Endothelial cell of umbilical vein (primary cell): ENCODE measurements at regions not wholly inside any gene's neighbourhood (a gene's known extent, or its start where the extent isn't known, plus 50 kb on each side); places are given as distances from the start of the nearest gene placed in this dataset.

Source experiments
- BruUV-seq: library from RNA; stranded (reverse); fragments of 400-500 nt; replicated peaks from 2 replicates; lab custom pipeline; 2021; lab: Mats Ljungman, UMichigan
- CTCF ChIA-PET: fragments of 300-600, 350-600 bp; sonication (Branson Sonifier 250); formaldehyde crosslinking; loops from one replicate; lab custom pipeline; 2021; ENCODE audit warnings: antibody characterized with exemption, inconsistent platforms; lab: Charles Lee
- POLR2A ChIA-PET: fragments of 300-600, 350-600 bp; sonication (Branson Sonifier 250); formaldehyde crosslinking; loops from one replicate; lab custom pipeline; 2021; ENCODE audit warnings: antibody characterized with exemption, inconsistent platforms; lab: Charles Lee
- DNase-seq: peaks from one replicate; pipeline ENCODE4 v3.0.0-alpha.2; 2011; ENCODE audit warnings: low read depth, low spot score
- FAIRE-seq: peaks from 2 replicates; lab custom pipeline; 2011; peaks lifted over from hg19 to GRCh38; lab: Jason Lieb, UNC
- H2AFZ ChIP-seq: 2 replicates; pipeline ENCODE4 v1.6.0; 2012; ENCODE audit warnings: low read depth, low read length, control low read depth, inconsistent platforms
- H3K27ac ChIP-seq: 2 replicates; pipeline ENCODE4 v1.5.1; 2011; ENCODE audit warnings: low read depth, mild to moderate bottlenecking, control low read depth, low read length, moderate library complexity; ENCODE audit not compliant: insufficient read depth
- H3K27me3 ChIP-seq, 2 experiments: 2 replicates each; pipeline versions ENCODE4 v1.6.0 to v1.6.1; 2011; ENCODE audit warnings: low read length in 2 of 2, mixed read lengths in 1 of 2; ENCODE audit not compliant: control insufficient read depth in 2 of 2, insufficient read depth in 2 of 2
- H3K36me3 ChIP-seq, 2 experiments: 2 replicates in 1 of 2; 3 replicates in 1 of 2; pipeline ENCODE4 v1.5.1; 2011; ENCODE audit warnings: low read length in 2 of 2, mild to moderate bottlenecking in 1 of 2, moderate library complexity in 1 of 2; ENCODE audit not compliant: control insufficient read depth in 2 of 2, insufficient read depth in 2 of 2; ENCODE audit errors: extremely low read depth in 1 of 2
- H3K4me1 ChIP-seq: 3 replicates; pipeline ENCODE4 v1.5.1; 2011; ENCODE audit warnings: mild to moderate bottlenecking, low read length; ENCODE audit not compliant: control insufficient read depth, insufficient read depth; ENCODE audit errors: extremely low read depth
- H3K4me2 ChIP-seq: 2 replicates; pipeline ENCODE4 v1.6.1; 2011; ENCODE audit warnings: low read length, control low read depth, mixed read lengths; ENCODE audit not compliant: insufficient read depth
- H3K4me3 ChIP-seq, 3 experiments: fragments of 200-600 bp in 1 of 3; sonication (generic), shearing (Covaris generic) in 1 of 3; replicated peaks in 1 of 3; 2 replicates each; pipeline ENCODE4 v1.5.1; 2011 to 2016; ENCODE audit warnings: control low read depth in 3 of 3, low read length in 3 of 3, mild to moderate bottlenecking in 2 of 3, inconsistent platforms in 1 of 3, low read depth in 1 of 3, moderate library complexity in 1 of 3; ENCODE audit not compliant: insufficient read depth in 1 of 3
- H3K79me2 ChIP-seq: 2 replicates; pipeline ENCODE4 v1.6.0; 2012; ENCODE audit warnings: low read length, inconsistent platforms; ENCODE audit not compliant: control insufficient read depth, insufficient read depth
- H3K9ac ChIP-seq: replicated peaks from 2 replicates; pipeline ENCODE3; 2011; ENCODE audit warnings: low read length, control low read depth; ENCODE audit not compliant: insufficient read depth; ENCODE audit errors: extremely low read depth
- H3K9me1 ChIP-seq: replicated peaks from 3 replicates; pipeline ENCODE4 v1.6.0; 2011; ENCODE audit warnings: mild to moderate bottlenecking, low read length; ENCODE audit not compliant: control insufficient read depth, insufficient read depth; ENCODE audit errors: extremely low read depth
- H3K9me3 ChIP-seq: replicated peaks from 2 replicates; pipeline ENCODE4 v1.5.1; 2012; ENCODE audit warnings: low read length, inconsistent platforms; ENCODE audit not compliant: control insufficient read depth, insufficient read depth
- H4K20me1 ChIP-seq: replicated peaks from 2 replicates; pipeline ENCODE3; 2011; ENCODE audit warnings: mild to moderate bottlenecking, low read length; ENCODE audit not compliant: control insufficient read depth, insufficient read depth; ENCODE audit errors: extremely low read depth
- EZH2 ChIP-seq: IDR thresholded peaks from 2 replicates; pipeline ENCODE4 v1.6.1; 2012; ENCODE audit warnings: borderline replicate concordance, low read depth, mild to moderate bottlenecking, moderate library complexity, low read length, inconsistent platforms; ENCODE audit not compliant: severe bottlenecking
- FOS ChIP-seq: IDR thresholded peaks from 2 replicates; pipeline ENCODE4 v1.6.1; 2011; ENCODE audit warnings: mild to moderate bottlenecking, low read length, moderate library complexity, borderline replicate concordance; ENCODE audit not compliant: insufficient read depth
- GATA2 ChIP-seq: IDR thresholded peaks from 2 replicates; pipeline ENCODE4 v1.7.0; 2011; ENCODE audit warnings: low read depth, mild to moderate bottlenecking, moderate library complexity, mixed read lengths, low read length; ENCODE audit not compliant: insufficient read length, insufficient read depth
- JUN ChIP-seq: IDR thresholded peaks from 2 replicates; pipeline ENCODE4 v1.6.1; 2011; ENCODE audit warnings: borderline replicate concordance, low read depth; ENCODE audit not compliant: insufficient read length, insufficient read depth
- MYC ChIP-seq: IDR thresholded peaks from one replicate; pipeline ENCODE4 v1.6.1; 2011; ENCODE audit warnings: mild to moderate bottlenecking, low read depth, low read length
- POLR2A ChIP-seq: IDR thresholded peaks from 2 replicates; pipeline ENCODE4 v1.6.1; 2012; ENCODE audit warnings: low read depth, mild to moderate bottlenecking, control low read depth, low read length
- POLR2AphosphoS5 ChIP-seq: IDR thresholded peaks from 2 replicates; pipeline ENCODE4 v1.6.1; 2012; ENCODE audit warnings: low read depth, mild to moderate bottlenecking, control low read depth, low read length, moderate library complexity; ENCODE audit not compliant: insufficient read depth
- dilution Hi-C: fragments of 300-500 bp; cut with MboI; formaldehyde crosslinking; loops from one replicate; pipeline ENCODE4 v1.15.0; 2019; ENCODE audit warnings: low sequenced_read_pairs; ENCODE audit not compliant: extremely low pct_ligation_motif_present
- intact Hi-C: fragments of 100-400 bp; cut with micrococcal nuclease; formaldehyde crosslinking; loops from one replicate; pipeline ENCODE4 v1.10.0; 2022
- TF ChIP-seq, protein P1 (sequence below), 2 donors: IDR thresholded peaks; 1 replicate in 1 of 2; 2 replicates in 1 of 2; pipeline ENCODE4 v1.5.1; 2011; ENCODE audit warnings: low read length in 2 of 2, mild to moderate bottlenecking in 2 of 2, moderate library complexity in 2 of 2, control low read depth in 1 of 2, inconsistent platforms in 1 of 2, low read depth in 1 of 2; ENCODE audit not compliant: insufficient read depth in 1 of 2; ENCODE audit errors: extremely low read depth in 1 of 2
- TF ChIP-seq, protein P2 (sequence below): IDR thresholded peaks from 2 replicates; pipeline ENCODE4 v1.6.1; 2011; ENCODE audit not compliant: insufficient read depth, insufficient read length

DNA sequence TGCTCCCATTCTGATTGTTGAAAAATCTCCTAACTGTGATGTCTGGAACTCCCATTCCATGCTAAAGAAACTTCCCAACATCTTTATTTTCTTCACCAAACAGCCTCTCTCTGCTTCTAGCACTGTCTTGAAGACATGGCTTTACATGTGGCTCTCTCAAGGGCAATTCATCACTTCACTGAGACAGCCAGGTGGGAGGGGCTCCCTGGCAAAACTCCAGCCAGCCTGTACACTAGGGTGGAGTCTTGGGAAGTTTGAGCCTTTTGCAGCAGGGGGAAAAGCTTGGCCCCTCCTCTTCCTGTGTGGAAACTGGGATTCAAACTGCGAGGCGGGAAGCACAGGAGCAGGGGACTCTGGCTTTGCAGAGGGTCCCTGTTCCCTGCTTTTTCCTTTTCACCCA, 130.5 kb upstream of the TTC29 start:
- DNase-seq (no peak), FAIRE-seq (no peak)
- no peak overlapping the region for H2AFZ ChIP-seq
- BruUV-seq: no TSS peak
- H3K4me2 ChIP-seq: no peak overlapping the region
- H3K9me3 ChIP-seq: no peaks in the 10 kb centered on the region
- no peaks in the 10 kb centered on the region for H3K36me3 ChIP-seq
- ChIA-PET POLR2A (no interaction called here), CTCF (interaction anchor here (1.0 kb wide), 1 partner anchor 21 kb away, joined by 8 read pairs; no protein-coding TSS in a partner anchor)
- H4K20me1 ChIP-seq: no peaks in the 10 kb centered on the region
- dilution Hi-C loops (no loop called here), intact Hi-C loops (no loop called here)
- no peak for TF ChIP-seq JUN
- no peak for TF ChIP-seq MYC
- TF ChIP-seq, protein P1, sequence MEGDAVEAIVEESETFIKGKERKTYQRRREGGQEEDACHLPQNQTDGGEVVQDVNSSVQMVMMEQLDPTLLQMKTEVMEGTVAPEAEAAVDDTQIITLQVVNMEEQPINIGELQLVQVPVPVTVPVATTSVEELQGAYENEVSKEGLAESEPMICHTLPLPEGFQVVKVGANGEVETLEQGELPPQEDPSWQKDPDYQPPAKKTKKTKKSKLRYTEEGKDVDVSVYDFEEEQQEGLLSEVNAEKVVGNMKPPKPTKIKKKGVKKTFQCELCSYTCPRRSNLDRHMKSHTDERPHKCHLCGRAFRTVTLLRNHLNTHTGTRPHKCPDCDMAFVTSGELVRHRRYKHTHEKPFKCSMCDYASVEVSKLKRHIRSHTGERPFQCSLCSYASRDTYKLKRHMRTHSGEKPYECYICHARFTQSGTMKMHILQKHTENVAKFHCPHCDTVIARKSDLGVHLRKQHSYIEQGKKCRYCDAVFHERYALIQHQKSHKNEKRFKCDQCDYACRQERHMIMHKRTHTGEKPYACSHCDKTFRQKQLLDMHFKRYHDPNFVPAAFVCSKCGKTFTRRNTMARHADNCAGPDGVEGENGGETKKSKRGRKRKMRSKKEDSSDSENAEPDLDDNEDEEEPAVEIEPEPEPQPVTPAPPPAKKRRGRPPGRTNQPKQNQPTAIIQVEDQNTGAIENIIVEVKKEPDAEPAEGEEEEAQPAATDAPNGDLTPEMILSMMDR (IDR thresholded peaks at IDR 0.05; ENCODE audit: extremely low read depth in 1 of 2, insufficient read depth in 1 of 2, low read depth in 1 of 2, low read length in 2 of 2): no peak
- no peak for TF ChIP-seq FOS
- no peak for TF ChIP-seq POLR2AphosphoS5
- no peak for TF ChIP-seq EZH2
- TF ChIP-seq POLR2A: no peak
- no peak for TF ChIP-seq GATA2
- TF ChIP-seq, protein P2, sequence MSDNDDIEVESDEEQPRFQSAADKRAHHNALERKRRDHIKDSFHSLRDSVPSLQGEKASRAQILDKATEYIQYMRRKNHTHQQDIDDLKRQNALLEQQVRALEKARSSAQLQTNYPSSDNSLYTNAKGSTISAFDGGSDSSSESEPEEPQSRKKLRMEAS: no peak
- H3K9me1 ChIP-seq: no peaks in the 10 kb centered on the region
- peaks cover 3 to 11% of the 10 kb centered on the region in 2 experiments for H3K27me3 ChIP-seq
- H3K4me3 ChIP-seq: no peak overlapping the region
- peaks cover 7% of the 10 kb centered on the region for H3K4me1 ChIP-seq
- H3K79me2 ChIP-seq: no peaks in the 10 kb centered on the region
- H3K9ac ChIP-seq: no peak overlapping the region
- H3K27ac ChIP-seq: no peak overlapping the region
